IPS-15b (cell line): ENCODE measurements at regions not wholly inside any gene's neighbourhood (a gene's known extent, or its start where the extent isn't known, plus 50 kb on each side); places are given as distances from the start of the nearest gene placed in this dataset.

Experiments used
- H3K27me3 ChIP-seq: one replicate; pipeline ENCODE4 v1.6.1; 2013; ENCODE audit warnings: low read length; ENCODE audit not compliant: control insufficient read depth, insufficient read depth
- H3K36me3 ChIP-seq: one replicate; pipeline ENCODE4 v1.6.1; 2013; ENCODE audit warnings: low read length; ENCODE audit not compliant: control insufficient read depth, insufficient read depth
- H3K4me1 ChIP-seq: one replicate; pipeline ENCODE4 v1.6.1; 2013; ENCODE audit warnings: mild to moderate bottlenecking, low read length; ENCODE audit not compliant: control insufficient read depth, insufficient read depth
- H3K4me3 ChIP-seq: one replicate; pipeline ENCODE4 v1.5.1; 2013; ENCODE audit warnings: low read depth, low read length
- H3K9ac ChIP-seq: one replicate; pipeline ENCODE4 v1.6.1; 2013; ENCODE audit warnings: low read depth, mild to moderate bottlenecking, low read length
- H3K9me3 ChIP-seq: one replicate; pipeline ENCODE4 v1.6.1; 2013; ENCODE audit warnings: mild to moderate bottlenecking, low read length; ENCODE audit not compliant: control insufficient read depth, insufficient read depth

GRCh38 chr5:89129941-89130340 lies 247.0 kb upstream of the MEF2C start:
- Histone ChIP-seq H3K9ac (no peak overlapping the region), H3K9me3 (no peaks in the 10 kb centered on the region), H3K4me1 (no peaks in the 10 kb centered on the region), H3K4me3 (no peak overlapping the region), H3K36me3 (no peaks in the 10 kb centered on the region), H3K27me3 (no peaks in the 10 kb centered on the region)

DNA sequence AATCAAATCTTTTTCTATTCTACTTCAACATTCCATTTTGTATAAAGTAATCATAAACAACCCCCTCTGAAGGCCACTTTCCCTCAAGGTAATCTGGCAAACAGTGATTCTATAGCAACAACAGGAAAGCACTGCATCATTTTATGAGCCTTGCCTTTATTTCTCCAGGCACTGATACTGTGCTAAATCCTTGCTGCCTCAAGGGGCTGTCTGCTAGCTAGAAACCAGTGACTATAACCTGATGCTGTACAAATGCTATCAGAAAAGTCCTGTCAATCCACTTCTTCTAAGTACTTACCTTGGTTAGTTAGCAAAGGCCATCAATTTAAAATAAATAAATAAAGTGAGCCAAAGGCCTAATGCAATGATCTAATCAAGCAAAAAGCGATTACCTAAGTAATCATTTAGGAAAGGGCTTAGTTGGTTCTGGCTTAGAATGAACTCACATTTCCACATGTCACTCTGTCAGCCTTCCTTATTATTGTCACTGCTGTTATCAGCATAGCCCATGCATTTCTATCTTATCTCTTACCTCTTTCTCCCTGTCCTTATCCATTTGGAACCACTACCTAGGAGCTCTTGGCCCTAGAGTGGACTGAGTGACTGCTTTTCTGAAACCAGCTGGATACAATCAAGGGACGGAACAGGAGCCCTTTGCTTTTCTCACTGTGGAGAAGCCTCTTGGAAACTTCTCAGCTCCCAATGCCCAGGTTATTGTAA lies 246.1 kb upstream of the MEF2C start:
- Histone ChIP-seq H3K4me3 (no peak overlapping the region), H3K9ac (no peak overlapping the region), H3K9me3 (no peaks in the 10 kb centered on the region), H3K36me3 (no peaks in the 10 kb centered on the region), H3K27me3 (no peaks in the 10 kb centered on the region), H3K4me1 (no peaks in the 10 kb centered on the region)

GRCh38 chr5:89128092-89128491 lies 245.1 kb upstream of the MEF2C start:
- H3K27me3 ChIP-seq = no peaks in the 10 kb centered on the region
- H3K9me3 ChIP-seq = no peaks in the 10 kb centered on the region
- no peak overlapping the region for H3K4me3 ChIP-seq
- no peak overlapping the region for H3K9ac ChIP-seq
- H3K4me1 ChIP-seq = no peaks in the 10 kb centered on the region
- no peaks in the 10 kb centered on the region for H3K36me3 ChIP-seq

GRCh38 chr5:89127191-89127590 lies 244.2 kb upstream of the MEF2C start:
- H3K9ac ChIP-seq = no peak overlapping the region
- H3K9me3 ChIP-seq = no peaks in the 10 kb centered on the region
- no peaks in the 10 kb centered on the region for H3K36me3 ChIP-seq
- no peaks in the 10 kb centered on the region for H3K27me3 ChIP-seq
- H3K4me3 ChIP-seq = no peak overlapping the region
- no peaks in the 10 kb centered on the region for H3K4me1 ChIP-seq

GRCh38 chr5:89125372-89125771 lies 242.4 kb upstream of the MEF2C start:
- no peaks in the 10 kb centered on the region for H3K36me3 ChIP-seq
- H3K4me3 ChIP-seq = no peak overlapping the region
- no peaks in the 10 kb centered on the region for H3K9me3 ChIP-seq
- H3K4me1 ChIP-seq = no peaks in the 10 kb centered on the region
- H3K27me3 ChIP-seq = no peaks in the 10 kb centered on the region
- H3K9ac ChIP-seq = no peak overlapping the region

GRCh38 chr5:89123581-89123980 lies 240.6 kb upstream of the MEF2C start:
- no peak overlapping the region for H3K4me3 ChIP-seq
- H3K4me1 ChIP-seq = no peaks in the 10 kb centered on the region
- no peaks in the 10 kb centered on the region for H3K9me3 ChIP-seq
- H3K27me3 ChIP-seq = no peaks in the 10 kb centered on the region
- H3K9ac ChIP-seq = no peak overlapping the region
- H3K36me3 ChIP-seq = no peaks in the 10 kb centered on the region

DNA sequence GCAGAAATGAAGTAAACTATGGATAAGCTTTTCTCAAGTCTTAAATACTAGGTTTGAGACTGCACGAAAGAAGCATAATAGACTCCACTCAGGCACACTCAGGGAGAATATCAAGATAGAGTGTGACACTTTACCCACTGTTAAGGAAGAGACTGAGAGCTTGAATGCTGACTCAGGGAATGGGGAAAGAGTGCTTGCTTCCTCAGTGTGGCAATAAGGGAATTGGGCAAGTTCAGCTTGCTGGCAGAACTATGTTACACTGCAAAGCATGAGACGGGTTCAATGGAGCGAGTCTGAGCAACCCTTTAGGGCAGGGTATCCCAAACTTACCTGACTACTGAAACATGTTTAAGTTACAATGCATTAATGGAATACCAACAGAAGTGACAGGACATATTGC lies 237.7 kb upstream of the MEF2C start:
- H3K4me1 ChIP-seq = no peaks in the 10 kb centered on the region
- no peaks in the 10 kb centered on the region for H3K36me3 ChIP-seq
- no peak overlapping the region for H3K4me3 ChIP-seq
- no peaks in the 10 kb centered on the region for H3K27me3 ChIP-seq
- no peak overlapping the region for H3K9ac ChIP-seq
- H3K9me3 ChIP-seq = no peaks in the 10 kb centered on the region

DNA sequence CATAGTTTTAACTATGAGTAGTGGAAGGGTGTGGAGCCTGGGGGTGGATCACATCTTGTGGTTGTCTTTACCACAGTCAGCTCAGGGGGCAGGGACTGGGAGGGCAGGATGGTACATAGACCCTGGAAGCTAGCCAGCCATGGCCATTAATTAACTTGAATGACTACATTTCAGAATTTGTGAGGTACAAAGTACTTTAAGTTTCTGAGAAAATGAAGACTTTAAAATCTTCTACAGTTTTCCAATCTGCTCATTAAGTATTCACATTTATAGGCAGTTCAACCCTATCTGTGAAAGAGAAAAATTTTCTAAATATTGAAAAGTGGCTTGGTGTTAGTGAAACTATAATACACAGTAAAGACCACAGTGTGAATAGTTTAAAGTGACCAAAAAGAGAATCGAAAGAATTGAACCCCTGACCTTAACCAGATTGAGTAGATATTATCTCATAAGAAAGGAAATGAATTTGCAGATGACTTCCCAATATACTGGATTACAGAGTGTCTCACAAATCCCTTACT lies 234.2 kb upstream of the MEF2C start:
- no peaks in the 10 kb centered on the region for H3K36me3 ChIP-seq
- H3K9ac ChIP-seq = no peak overlapping the region
- no peak overlapping the region for H3K4me3 ChIP-seq
- H3K27me3 ChIP-seq = no peaks in the 10 kb centered on the region
- no peaks in the 10 kb centered on the region for H3K4me1 ChIP-seq
- H3K9me3 ChIP-seq = no peaks in the 10 kb centered on the region

- no peak overlapping the region for H3K9ac ChIP-seq
- H3K36me3 ChIP-seq = no peaks in the 10 kb centered on the region
- no peaks in the 10 kb centered on the region for H3K9me3 ChIP-seq
- no peaks in the 10 kb centered on the region for H3K4me1 ChIP-seq
- no peak overlapping the region for H3K4me3 ChIP-seq
- H3K27me3 ChIP-seq = no peaks in the 10 kb centered on the region
These were observed 228.1 kb upstream of the MEF2C start for GRCh38 chr5:89110916-89111646.

DNA sequence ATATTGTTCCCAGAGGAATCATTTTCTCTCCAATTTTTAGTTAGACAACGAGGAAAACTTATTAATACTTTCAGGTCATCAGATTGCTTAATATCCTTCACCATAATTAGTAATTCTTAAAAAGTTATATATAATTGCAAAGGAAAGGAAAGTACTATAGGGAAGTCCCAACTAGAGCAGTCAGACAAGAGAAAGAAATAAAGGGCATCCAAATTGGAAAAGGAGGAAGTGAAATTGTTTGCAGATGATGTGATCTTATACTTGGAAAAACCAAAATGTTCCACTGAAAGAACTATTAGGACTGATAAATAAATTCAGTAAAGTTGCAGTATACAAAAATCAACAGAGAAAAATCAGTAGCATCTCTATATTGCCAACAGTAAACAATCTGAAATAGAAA lies 223.5 kb upstream of the MEF2C start:
- no peaks in the 10 kb centered on the region for H3K27me3 ChIP-seq
- H3K9ac ChIP-seq = no peak overlapping the region
- no peaks in the 10 kb centered on the region for H3K4me1 ChIP-seq
- H3K36me3 ChIP-seq = no peaks in the 10 kb centered on the region
- no peak overlapping the region for H3K4me3 ChIP-seq
- no peaks in the 10 kb centered on the region for H3K9me3 ChIP-seq

DNA sequence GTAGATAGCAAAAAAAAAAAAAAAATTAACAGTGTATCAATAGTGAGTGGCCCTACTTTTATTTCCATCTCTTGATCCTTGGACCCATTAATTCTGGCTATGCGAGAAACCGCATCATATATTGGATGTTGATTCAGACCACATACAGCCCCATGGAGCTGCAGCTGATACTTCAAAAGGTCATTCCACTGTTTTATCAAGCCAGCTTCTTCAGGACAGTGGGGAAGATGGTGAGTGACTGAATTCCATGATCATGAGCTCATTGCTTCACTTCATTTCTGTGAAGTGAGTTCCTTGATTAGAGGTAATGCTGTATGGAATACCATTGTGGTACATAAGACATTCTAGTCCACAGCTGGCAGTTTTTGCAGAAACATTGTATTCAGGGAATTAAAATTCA lies 222.9 kb upstream of the MEF2C start:
- Histone ChIP-seq H3K4me1 (no peaks in the 10 kb centered on the region), H3K9ac (no peak overlapping the region), H3K4me3 (no peak overlapping the region), H3K9me3 (no peaks in the 10 kb centered on the region), H3K36me3 (no peaks in the 10 kb centered on the region), H3K27me3 (no peaks in the 10 kb centered on the region)

GRCh38 chr5:89105171-89105695 lies 222.2 kb upstream of the MEF2C start:
- Histone ChIP-seq H3K9ac (no peak overlapping the region), H3K4me3 (no peak overlapping the region), H3K36me3 (no peaks in the 10 kb centered on the region), H3K4me1 (no peaks in the 10 kb centered on the region), H3K27me3 (no peaks in the 10 kb centered on the region), H3K9me3 (no peaks in the 10 kb centered on the region)
